RPMI7951 (cell line): ENCODE measurements at regions not wholly inside any gene's neighbourhood (a gene's known extent, or its start where the extent isn't known, plus 50 kb on each side); places are given as distances from the start of the nearest gene placed in this dataset.

Experiments
- DNase-seq: peaks from one replicate; pipeline ENCODE4 v3.0.0-alpha.2; 2012; ENCODE audit warnings: low read depth

- no peak for DNase-seq
Measured at GRCh38 chr7:1378610-1379601, 80.4 kb downstream of the MICALL2 start.

GRCh38 chr7:1380231-1380815 is 78.9 kb downstream of the MICALL2 start:
- no peak for DNase-seq

- DNase-seq, result no peak
Measured at GRCh38 chr7:1380821-1381580, 78.3 kb downstream of the MICALL2 start.

DNA sequence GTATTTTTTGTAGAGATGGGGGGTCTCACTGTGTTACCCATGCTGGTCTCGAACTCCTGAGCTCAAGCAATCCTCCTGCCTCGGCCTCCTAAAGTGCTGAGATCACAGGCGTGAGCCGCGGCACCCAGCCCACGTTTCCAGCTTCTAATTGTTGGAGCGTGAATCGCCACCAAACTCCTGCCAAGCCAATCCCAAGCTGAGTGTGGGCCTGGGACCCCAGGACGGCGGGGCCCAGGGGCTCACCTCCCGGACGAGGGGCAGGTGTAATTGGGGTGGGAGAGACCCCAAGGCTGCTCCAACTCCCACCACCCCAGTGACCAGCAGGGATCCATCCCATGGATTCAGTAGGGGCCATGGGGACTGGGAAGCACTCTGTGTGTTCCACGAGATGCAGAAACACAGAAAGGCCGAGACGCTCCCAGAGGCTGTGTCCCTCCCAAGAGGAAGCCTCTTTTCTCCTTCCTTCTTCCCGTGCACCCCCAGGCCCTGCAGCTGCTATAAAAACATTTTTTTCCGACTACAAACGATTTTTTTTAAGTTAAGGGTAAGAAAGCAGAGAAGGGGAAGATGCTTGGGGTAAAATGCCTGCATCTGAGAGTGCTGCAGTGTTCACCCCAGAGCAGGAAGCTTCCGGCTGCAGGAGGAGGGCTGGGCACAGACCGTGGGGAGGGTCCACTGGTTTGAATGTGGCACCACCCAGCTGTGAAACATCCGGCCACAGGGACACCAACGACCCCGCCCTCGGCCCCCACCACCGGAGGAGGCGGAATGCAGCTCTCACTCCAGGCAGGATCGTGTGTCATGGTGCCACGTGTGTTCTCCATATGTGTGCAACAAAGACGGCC is 76.5 kb downstream of the MICALL2 start:
- no peak for DNase-seq

- DNase-seq, result no peak
Measured at GRCh38 chr7:1383398-1384112, 75.7 kb downstream of the MICALL2 start.

DNA sequence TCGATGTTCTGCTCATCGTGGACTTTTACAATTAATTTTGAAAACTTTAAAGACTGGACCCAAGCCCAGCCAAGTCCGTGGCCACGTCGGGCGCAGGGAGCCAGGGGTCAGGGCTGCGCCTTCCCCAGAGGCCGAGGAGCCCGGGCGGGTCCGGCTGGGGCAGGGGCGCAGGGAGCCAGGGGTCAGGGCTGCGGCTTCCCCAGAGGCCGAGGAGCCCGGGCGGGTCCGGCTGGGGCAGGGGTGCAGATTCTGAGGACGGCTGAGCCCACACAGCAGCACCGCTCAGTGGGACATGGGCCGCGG is 75.2 kb downstream of the MICALL2 start:
- no peak for DNase-seq
